Immature natural killer cell (primary cell): ENCODE measurements at regions not wholly inside any gene's neighbourhood (a gene's known extent, or its start where the extent isn't known, plus 50 kb on each side); places are given as distances from the start of the nearest gene placed in this dataset.
"Not testable (repeated sequence)": the region's sequence is repeated elsewhere in the genome, so short reads cannot be mapped to it uniquely, and the experiment has no call there.

Source experiments
- DNase-seq, 3 donors: peaks; one replicate each; pipeline ENCODE4 v3.0.0; 2022; ENCODE audit warnings: mixed read lengths in 1 of 3
- H3K27ac Mint-ChIP-seq, 6 donors: one replicate each; pipeline ENCODE4 v1.8.0; 2020; ENCODE audit warnings: mixed read lengths in 6 of 6, mild to moderate bottlenecking in 5 of 6, inconsistent platforms in 4 of 6, moderate library complexity in 3 of 6
- H3K27me3 Mint-ChIP-seq, 3 donors: one replicate each; pipeline ENCODE4 v1.8.0; 2020 to 2021; ENCODE audit warnings: low read depth in 3 of 3, mild to moderate bottlenecking in 3 of 3, mixed read lengths in 3 of 3, moderate library complexity in 3 of 3, inconsistent platforms in 1 of 3
- H3K36me3 Mint-ChIP-seq, 3 donors: one replicate each; pipeline ENCODE4 v1.8.0; 2020; ENCODE audit warnings: mixed read lengths in 3 of 3, inconsistent platforms in 2 of 3, mild to moderate bottlenecking in 2 of 3
- H3K4me1 Mint-ChIP-seq, 2 donors: one replicate each; pipeline ENCODE4 v1.8.0; 2020; ENCODE audit warnings: inconsistent platforms in 2 of 2, mild to moderate bottlenecking in 2 of 2, mixed read lengths in 2 of 2, moderate library complexity in 1 of 2
- H3K4me3 Mint-ChIP-seq, 5 donors: one replicate each; pipeline ENCODE4 v1.8.0; 2020; ENCODE audit warnings: mild to moderate bottlenecking in 5 of 5, mixed read lengths in 5 of 5, inconsistent platforms in 3 of 5, moderate library complexity in 3 of 5
- H3K9me3 Mint-ChIP-seq, 6 donors: one replicate each; pipeline ENCODE4 v1.8.0; 2020; ENCODE audit warnings: mild to moderate bottlenecking in 6 of 6, mixed read lengths in 6 of 6, inconsistent platforms in 4 of 6, moderate library complexity in 3 of 6

GRCh38 chr11:94235772-94236171 is 68.6 kb upstream of the IZUMO1R start:
- H3K4me3 Mint-ChIP-seq, H3K27ac Mint-ChIP-seq, H3K36me3 Mint-ChIP-seq, DNase-seq, H3K4me1 Mint-ChIP-seq, H3K27me3 Mint-ChIP-seq: not testable (repeated sequence)
- H3K9me3 Mint-ChIP-seq = peaks cover 0 to 15% (median 6%) of the 10 kb centered on the region in 6 donors

- H3K9me3 Mint-ChIP-seq = peaks cover 0 to 15% (median 9%) of the 10 kb centered on the region in 6 donors
- H3K4me1 Mint-ChIP-seq, H3K27me3 Mint-ChIP-seq, H3K4me3 Mint-ChIP-seq, DNase-seq, H3K36me3 Mint-ChIP-seq, H3K27ac Mint-ChIP-seq: not testable (repeated sequence)
Measured at GRCh38 chr11:94236416-94236815, 68.0 kb upstream of the IZUMO1R start.

GRCh38 chr11:94237447-94238153 is 66.8 kb upstream of the IZUMO1R start:
- not testable (repeated sequence) for H3K9me3 Mint-ChIP-seq, H3K36me3 Mint-ChIP-seq, H3K4me3 Mint-ChIP-seq, H3K27me3 Mint-ChIP-seq, H3K4me1 Mint-ChIP-seq, H3K27ac Mint-ChIP-seq
- peak in 2 of 3 donors; percentile 1 to 6 for DNase-seq

- H3K27ac Mint-ChIP-seq, H3K27me3 Mint-ChIP-seq, H3K4me3 Mint-ChIP-seq, H3K36me3 Mint-ChIP-seq, H3K4me1 Mint-ChIP-seq: not testable (repeated sequence)
- DNase-seq = peak in 2 of 3 donors; percentile 3 to 5
- peaks cover 0 to 11% (median 9%) of the 10 kb centered on the region in 6 donors for H3K9me3 Mint-ChIP-seq
Measured at GRCh38 chr11:94238154-94238735, 66.1 kb upstream of the IZUMO1R start.

GRCh38 chr11:94238774-94239173 is 65.6 kb upstream of the IZUMO1R start:
- DNase-seq, H3K4me3 Mint-ChIP-seq, H3K36me3 Mint-ChIP-seq, H3K27me3 Mint-ChIP-seq, H3K4me1 Mint-ChIP-seq, H3K27ac Mint-ChIP-seq: not testable (repeated sequence)
- peaks cover 0 to 15% (median 9%) of the 10 kb centered on the region in 6 donors for H3K9me3 Mint-ChIP-seq

GRCh38 chr11:94241896-94242295 is 62.5 kb upstream of the IZUMO1R start:
- Mint-ChIP-seq H3K27me3 (peaks cover 0 to 2% (median 2%) of the 10 kb centered on the region in 3 donors), H3K27ac (no peak overlapping the region), H3K4me3 (no peak overlapping the region), H3K9me3 (peaks cover 0 to 18% (median 6%) of the 10 kb centered on the region in 6 donors), H3K36me3 (no peaks in the 10 kb centered on the region), H3K4me1 (no peaks in the 10 kb centered on the region)
- DNase-seq = no peak

- H3K27ac Mint-ChIP-seq = no peak overlapping the region
- no peak for DNase-seq
- H3K9me3 Mint-ChIP-seq = peaks cover 0 to 18% (median 6%) of the 10 kb centered on the region in 6 donors
- no peaks in the 10 kb centered on the region for H3K4me1 Mint-ChIP-seq
- no peak overlapping the region for H3K4me3 Mint-ChIP-seq
- peaks cover 0 to 4% (median 2%) of the 10 kb centered on the region in 3 donors for H3K27me3 Mint-ChIP-seq
- H3K36me3 Mint-ChIP-seq = no peaks in the 10 kb centered on the region
Measured at GRCh38 chr11:94243571-94244515, 60.5 kb upstream of the IZUMO1R start.

- Mint-ChIP-seq H3K4me3 (no peak overlapping the region), H3K9me3 (peaks cover 6 to 29% (median 8%) of the 10 kb centered on the region in 6 donors), H3K36me3 (no peaks in the 10 kb centered on the region), H3K4me1 (no peaks in the 10 kb centered on the region), H3K27ac (no peak overlapping the region), H3K27me3 (peaks cover 0 to 4% (median 2%) of the 10 kb centered on the region in 3 donors)
- no peak for DNase-seq
Measured at GRCh38 chr11:94245121-94245520, 59.3 kb upstream of the IZUMO1R start.

GRCh38 chr11:94248301-94248700 is 56.1 kb upstream of the IZUMO1R start:
- not testable (repeated sequence) for H3K36me3 Mint-ChIP-seq, H3K4me1 Mint-ChIP-seq, DNase-seq, H3K27me3 Mint-ChIP-seq, H3K27ac Mint-ChIP-seq, H3K4me3 Mint-ChIP-seq
- peaks cover 5 to 38% (median 16%) of the 10 kb centered on the region in 6 donors for H3K9me3 Mint-ChIP-seq

- peaks cover 1 to 6% (median 2%) of the 10 kb centered on the region in 3 donors for H3K27me3 Mint-ChIP-seq
- H3K36me3 Mint-ChIP-seq = no peaks in the 10 kb centered on the region
- no peaks in the 10 kb centered on the region for H3K4me1 Mint-ChIP-seq
- peaks cover 3 to 40% (median 23%) of the 10 kb centered on the region in 6 donors for H3K9me3 Mint-ChIP-seq
- H3K27ac Mint-ChIP-seq = no peak overlapping the region
- no peak for DNase-seq
- H3K4me3 Mint-ChIP-seq = no peak overlapping the region
Measured at GRCh38 chr11:94254214-94254613, 50.2 kb upstream of the IZUMO1R start.
